ENCODE measurements at regions not wholly inside any gene's neighbourhood (a gene's known extent, or its start where the extent isn't known, plus 50 kb on each side); places are given as distances from the start of the nearest gene placed in this dataset.

DNA sequence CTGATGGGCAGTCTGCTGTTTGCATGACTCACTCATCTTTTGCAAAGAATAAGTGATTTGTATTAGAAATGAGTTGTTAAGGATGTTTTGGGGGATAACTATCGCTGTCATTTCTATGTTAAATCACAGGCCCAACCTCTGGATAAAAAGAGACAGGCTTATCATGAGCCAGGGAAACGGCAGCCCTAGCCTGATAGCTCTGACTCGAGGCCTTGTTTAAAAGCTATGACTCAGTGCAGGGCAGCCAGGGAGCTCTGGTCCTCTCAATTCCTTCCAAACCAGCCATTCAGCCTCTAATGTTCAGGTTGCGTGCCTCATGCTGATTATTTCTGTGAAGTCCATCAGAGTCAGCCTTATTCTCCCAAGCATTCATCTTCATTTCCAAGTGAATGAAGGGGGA, 305.9 kb upstream of the HAND2 start:
- peak; percentile 90 for FAIRE-seq

DNA sequence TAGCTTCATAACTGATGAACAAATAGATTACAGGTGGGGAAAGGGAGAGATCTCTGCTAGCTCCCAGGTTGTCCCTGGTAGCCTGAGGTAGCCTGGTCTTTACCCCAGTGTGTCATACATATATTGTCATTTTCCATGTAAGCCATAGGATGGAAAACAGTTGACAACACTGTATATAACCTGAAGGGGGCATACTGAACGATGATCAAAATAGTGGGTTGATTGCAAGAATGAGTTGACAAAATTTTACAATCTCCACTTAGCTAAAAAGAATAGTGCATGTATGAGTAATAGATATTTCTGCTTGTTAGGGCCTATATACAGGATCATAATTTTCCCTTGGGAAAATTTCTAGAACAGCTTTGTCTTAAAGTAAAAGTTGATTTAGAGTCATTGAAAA, 304.1 kb upstream of the HAND2 start:
- peak; percentile 31 for FAIRE-seq

DNA sequence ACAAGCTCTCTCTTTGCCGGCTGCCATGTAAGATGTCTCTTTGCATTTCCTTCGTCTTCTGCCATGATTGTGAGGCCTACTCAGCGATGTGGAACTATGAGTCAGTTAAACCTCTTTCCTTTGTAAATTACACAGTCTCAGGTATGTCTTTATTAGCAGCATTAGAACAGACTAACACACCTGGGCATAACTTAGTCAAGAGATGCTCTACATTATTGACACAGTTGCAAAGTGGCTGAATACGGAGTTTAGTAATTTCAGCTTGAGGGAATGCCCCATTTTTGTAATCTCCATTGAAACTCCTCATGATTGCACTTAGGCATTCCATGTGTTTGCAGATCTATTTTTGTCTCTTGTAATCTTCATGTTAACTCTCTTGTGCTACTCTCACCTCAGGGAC, 299.5 kb upstream of the HAND2 start:
- FAIRE-seq: no peak

DNA sequence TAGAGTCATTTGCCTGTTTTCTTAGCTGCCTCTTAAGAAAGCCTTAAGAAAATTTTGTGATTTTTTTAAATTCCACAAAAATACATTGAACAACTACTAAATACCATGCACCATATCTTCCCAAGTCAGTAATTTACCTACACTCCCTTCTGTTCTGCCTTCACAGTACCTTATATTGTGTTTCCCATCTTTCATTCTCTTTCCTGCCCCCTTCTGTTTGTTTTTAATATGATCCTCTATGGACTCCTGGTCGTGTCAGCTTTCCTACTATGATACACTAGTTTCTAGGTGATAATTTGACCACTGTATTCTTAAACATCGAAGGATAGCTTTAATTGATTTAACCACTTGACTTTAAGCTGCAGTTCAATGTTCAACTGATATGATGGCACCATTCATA, 297.7 kb upstream of the HAND2 start:
- no peak for FAIRE-seq

DNA sequence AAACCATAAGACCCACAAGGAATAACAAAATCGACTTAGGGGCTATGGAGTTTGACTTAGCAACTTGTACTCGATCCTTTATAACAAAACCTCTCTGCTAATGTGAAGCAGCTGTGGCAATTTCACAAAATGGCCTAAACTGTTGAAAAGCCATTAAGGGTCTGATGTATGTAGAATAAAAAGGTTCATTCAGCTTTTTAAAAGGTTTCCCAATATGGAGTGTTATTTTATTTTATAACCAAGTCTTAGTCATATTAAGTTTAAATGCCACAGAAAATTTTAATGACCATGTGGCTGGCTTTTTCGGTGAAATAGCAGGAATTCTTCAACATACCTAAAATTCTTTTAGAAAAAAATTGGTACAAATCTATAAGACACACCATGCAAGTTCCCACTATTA, 291.8 kb upstream of the HAND2 start:
- FAIRE-seq: no peak

DNA sequence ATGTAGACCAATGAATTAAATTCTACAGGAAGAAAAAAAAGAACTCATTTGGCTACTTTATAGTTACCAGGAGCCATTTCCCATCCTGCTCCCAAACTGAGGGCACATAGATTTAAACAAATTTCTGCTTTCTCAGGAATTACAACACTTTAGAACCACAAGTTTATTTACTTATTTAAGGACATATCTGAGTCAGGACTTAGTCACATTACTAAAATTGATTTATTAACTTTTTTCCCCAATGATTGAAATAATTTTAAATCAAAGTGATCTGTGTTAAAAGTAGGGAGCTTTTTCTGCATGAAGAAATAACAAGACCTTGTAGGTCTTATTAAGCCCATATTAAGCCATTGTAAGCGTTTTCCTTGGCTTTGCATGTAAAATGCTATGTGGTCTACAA, 291.0 kb upstream of the HAND2 start:
- FAIRE-seq: no peak

DNA sequence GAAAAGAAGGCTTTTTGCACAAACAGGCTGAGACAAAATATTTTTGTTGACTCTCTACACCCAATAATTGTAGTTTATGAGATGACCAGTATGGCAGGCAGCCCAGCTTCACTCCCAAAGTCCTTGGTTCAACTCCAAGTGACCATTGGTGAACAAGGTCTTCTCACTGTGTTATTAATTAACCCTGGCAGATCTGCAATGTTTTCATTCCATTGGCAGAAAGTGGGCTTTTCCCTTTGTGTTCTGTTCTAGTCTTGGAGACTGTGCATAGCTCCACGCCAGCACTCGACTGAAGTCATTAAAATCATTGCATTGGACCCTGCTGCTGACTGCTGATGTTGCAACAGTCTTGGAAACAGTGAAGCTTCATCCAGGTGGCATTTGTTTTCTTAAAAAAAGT, 277.3 kb upstream of the HAND2 start:
- FAIRE-seq: no peak

DNA sequence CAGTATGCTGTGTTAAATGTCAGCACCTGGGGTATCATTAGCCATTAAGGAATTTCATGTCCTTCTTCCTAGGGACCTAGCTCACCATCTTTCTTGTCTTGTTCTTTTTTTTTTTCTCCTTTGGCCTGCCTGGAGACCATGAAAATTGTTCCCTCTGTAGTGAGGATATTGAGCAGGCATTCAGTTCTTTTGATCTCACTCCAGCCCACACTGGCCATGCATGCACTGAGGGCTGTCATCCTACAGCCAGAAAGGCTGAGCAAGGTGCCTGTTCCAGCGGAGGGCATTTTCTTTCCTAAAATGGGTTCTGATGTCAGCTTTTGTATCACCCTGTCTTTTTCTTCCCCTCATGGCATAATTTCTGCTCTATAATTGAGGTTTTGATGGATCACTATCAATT, 275.9 kb upstream of the HAND2 start:
- FAIRE-seq: no peak

DNA sequence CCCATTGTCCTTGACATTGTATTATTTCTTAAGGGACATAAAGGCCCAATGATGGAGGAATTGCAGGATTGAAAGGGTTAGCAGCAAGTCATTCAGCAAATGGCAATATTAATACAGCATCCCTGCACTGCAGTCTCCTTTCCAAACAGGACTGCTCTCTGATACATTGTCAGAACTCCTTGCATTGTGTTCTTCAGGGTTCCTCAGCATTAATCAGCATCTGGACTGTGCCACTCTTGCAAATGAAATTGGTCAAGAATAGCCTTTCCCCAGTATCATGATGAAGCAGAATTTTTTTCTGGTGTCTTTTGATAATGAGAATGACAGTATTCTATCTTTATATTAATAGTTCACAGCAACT, 272.6 kb upstream of the HAND2 start:
- no peak for FAIRE-seq

DNA sequence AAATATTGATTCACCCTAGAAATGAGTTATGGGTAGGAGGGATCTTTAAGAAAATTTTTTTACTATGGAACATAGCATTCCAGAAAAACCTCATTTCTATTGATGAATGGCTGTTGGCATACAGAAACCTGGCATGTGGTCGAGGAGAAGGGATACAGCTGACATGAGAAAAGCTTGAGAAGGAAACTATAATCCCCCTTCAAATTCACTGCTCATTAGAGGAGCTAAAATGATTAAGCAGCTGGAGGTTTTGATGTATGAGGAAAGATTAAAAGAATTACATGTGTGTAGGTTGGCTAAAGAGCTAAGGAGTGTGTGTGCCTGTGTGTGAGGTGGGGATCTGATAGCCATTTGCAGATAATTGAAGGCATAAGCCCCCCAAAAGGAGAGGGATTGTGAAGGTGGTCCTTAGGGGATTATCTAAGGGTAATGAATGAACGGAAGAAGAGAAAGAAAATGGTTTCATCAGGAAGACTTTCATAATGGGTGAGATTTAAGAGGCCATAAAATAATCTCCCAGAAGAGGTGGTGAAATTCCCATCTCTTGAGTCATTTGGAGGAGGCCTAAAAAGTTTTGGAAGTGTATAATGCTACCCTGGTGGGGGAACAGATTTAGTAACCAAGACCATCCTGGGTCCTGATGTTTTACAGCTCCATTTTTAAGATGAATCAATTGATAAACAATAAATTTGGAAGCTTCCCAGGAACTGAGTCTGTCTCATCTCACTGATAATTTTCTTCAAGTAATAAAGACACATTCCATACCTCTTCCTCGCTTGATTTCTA, 272.0 kb upstream of the HAND2 start:
- no peak for FAIRE-seq

DNA sequence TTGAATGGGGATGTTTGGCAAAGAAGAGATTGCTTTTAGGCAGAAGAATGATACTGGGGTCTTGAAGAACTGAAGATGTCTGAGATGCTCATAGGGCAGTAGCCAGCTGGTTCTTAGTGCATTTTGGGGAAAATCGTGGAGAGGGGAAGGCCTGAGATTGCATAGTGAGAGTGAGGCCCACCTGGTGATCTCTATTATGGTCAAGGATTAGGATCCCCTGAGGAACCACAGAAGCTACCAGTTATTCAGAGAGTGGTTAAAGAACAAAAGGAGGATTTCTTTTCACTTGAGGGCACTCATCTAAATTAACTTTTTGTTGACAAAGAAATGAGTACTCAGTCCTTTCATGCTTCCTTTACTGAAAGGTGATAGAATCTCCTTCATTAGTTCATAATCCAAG, 271.3 kb upstream of the HAND2 start:
- no peak for FAIRE-seq

DNA sequence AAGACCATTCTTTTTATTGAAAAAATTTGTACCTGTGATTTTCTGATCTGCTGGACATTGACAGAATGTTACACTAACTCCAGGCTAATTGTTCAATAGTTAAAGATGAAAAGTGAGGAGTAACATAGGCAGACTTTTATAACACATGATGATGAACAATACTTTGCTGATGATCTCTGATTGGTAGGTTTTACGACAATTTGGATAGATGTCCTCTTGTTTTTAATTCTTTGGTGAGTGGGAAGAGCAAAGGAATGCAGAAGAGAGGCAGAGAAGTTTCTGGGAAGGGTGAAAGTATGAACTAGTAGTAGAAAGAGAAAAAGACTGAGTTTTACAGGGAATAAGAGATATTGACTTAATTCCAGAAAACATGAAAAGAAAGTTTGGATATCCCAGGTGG, 267.3 kb upstream of the HAND2 start:
- no peak for FAIRE-seq

DNA sequence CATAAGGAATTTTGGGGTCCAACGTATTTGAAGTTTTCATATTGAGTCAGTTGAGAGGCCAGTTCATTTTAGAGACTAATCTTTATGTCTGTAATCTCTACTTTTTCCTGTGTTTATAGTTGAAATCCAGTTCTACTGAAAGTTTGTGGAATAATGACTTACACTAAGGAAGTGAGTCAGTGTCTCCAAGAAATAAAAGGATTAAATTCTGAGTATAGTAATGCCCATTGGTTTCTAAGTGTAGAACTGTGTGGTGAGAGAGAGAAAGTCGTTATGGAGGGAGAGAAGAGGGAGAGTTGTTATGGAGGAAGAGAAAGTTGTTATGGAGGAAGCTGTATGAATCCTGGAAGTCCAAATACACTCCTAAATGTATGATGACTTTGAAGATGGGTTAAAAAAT, 264.6 kb upstream of the HAND2 start:
- no peak for FAIRE-seq

DNA sequence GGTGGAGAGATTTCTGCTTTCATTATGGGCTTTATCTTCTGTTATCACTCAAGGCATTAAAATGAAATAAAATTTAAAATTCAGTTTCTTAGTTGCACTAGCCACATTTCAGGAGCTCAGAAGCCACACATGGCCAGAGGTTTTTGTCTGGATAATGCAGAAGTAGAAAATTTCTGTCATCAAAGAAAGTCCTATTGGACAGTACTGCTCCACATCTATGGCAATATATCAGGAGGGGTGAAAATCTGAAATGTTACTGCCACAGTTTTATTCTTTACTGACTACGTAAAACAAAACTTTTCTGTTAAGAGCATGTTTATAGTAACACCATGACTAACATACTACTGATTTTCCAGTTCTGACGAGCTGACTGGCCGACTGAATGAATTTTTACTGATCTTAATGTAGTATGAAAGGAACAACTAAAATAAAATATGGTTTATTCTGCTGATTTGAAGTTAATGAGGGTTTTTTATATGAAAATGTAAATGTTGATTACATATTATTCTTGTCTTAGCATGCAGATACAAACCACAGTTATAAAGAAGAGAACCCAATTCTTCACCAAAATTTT, 264.0 kb upstream of the HAND2 start:
- peak; percentile 51 for FAIRE-seq

DNA sequence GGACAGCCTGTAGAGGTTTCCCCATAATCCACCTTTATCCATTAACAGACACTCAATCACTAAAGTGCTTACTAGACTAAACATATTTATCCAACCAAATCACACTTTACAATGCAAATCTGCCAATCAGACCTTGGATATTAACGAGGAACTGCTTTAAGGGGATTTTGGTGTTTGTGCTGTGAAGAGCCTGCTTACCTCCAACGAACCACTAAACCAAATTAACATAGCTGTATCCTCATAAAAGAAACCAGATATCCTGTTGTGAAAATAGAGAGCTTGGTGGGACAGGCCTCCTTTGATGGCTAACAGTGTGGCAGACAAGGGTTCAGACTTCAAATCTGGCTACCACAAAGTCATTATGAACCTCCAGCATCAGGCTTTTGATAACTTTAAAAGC, 252.6 kb upstream of the HAND2 start:
- no peak for FAIRE-seq

DNA sequence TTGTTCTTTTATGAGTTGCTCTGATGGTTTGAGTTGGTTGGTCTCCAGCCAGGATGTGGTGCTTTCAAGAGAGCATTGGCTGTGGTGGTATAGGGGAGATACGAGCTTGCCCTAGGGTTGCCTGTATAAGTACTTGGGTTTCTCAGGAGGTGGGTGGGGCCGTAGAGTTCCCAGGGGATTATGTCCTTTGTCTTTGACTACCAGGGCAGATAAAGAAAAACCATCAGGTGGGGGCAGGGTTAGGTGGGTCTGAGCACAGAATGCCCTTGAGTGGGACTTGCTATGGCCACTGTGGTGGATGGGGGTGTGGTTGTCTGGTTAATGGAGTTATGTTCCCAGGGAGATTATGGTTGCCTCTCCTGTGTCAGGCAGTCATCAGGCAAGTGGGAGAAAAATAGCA, 247.9 kb upstream of the HAND2 start:
- FAIRE-seq: no peak

DNA sequence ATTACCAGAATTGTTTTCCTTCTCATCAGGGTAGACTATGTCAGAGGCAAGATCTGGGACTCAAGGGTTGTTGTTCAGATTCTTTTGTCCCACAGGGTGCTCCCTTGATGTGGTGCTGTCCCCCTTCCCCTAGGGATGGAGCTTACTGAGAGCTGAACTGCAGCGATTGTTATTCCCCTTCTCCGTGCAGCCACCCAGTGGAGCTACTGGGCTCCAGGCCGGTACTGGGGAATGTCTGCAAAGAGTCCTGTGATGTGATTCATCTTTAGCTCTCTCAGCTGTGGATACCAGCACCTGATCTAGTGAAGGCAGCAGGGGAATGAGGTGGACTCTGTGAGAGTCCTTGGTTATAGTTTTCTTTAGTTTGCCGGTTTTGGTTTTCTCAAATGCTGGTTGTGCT, 247.4 kb upstream of the HAND2 start:
- FAIRE-seq: no peak

DNA sequence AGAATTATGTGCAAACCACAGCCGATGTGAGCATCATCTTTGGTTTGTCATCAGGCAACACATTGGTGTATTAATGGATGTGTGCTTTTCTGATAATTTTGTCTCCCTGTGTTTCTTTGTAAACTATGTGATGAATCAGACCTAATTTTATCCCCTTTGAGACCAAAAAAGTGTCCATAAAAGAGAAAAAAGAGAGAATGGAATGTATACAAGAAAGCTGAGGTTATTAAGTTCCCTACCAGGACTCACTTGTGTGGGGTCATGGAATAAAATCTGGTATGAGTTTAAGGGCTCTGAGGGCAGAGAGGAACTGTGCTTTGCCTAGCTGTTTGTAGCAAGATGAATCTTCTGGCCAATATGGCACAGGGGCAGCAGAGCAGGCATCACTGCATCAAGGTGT, 239.5 kb upstream of the HAND2 start:
- FAIRE-seq: no peak

DNA sequence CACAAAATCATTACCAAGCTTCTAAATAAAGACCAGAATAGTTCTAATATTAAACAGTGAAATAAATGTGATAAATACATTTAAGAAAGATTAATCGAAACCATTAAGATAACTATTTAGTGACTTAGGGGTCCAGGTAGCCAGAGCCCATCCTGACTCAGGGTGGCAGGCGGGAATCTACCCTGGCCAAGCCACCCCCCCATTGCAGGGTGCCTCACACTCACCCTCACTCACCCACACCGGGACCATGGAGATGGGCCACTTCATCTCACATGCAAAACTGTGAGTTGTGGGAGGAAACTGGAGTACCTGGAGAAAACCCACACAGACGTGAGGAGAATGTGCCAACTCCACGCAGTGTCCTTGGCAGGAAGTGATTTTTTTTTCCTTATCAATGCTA, 237.6 kb upstream of the HAND2 start:
- no peak for FAIRE-seq

DNA sequence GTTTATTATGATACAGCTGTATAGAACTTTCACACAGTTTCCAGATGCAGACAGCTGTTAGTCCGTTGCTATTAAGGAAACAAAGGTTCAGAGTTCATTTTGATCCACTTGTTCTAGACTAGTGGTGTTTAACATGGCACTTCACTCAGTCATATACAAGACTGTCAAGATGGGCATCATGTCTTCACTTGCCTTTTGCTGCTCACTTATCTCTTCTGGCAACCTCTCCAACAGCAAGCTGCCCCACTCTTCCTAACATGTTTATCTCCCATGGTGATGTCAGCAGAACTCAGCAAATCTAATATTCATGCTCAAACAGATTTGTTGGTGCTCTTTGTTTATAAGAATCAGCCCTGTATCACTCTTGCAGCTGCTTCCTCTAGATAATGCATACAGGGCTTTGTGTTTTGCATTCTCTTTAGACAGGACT, 236.2 kb upstream of the HAND2 start:
- FAIRE-seq: no peak

DNA sequence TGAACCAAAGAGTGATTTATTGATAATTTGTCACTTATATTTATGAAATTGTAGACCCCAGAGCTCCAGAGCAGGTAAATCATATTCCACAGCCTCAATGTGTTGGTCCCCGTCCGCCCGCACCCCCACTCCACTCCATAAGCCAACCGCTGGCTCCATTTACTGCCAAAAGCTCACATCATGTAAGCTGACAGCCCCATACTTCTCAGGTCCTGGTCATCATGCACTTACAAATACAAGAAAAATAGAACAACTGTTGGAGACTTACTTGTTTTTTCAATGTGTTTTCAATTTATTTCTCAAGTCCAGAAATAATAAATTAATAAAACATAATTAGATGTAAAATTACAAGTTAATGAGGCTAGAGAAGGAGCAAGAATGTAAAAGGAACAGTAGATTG, 235.7 kb upstream of the HAND2 start:
- no peak for FAIRE-seq

DNA sequence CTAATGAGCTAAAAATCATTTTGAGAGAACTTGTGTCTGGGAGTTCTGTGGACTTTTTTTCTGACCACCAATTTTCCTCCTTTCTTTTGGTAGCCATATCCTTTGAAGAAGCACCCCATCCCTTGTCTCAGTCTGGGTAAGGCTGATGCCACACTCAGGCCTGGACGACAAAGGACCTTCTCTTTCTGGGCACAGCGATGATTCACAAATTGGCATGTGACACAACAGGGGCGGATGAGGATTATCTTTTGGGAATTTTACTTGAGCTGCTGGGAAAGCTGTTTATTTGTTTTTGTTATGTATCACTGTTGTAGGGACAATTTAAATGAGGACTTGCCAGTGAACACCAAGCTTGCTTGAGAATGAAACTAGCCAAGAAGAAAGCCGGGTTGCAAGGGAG, 233.4 kb upstream of the HAND2 start:
- no peak for FAIRE-seq

DNA sequence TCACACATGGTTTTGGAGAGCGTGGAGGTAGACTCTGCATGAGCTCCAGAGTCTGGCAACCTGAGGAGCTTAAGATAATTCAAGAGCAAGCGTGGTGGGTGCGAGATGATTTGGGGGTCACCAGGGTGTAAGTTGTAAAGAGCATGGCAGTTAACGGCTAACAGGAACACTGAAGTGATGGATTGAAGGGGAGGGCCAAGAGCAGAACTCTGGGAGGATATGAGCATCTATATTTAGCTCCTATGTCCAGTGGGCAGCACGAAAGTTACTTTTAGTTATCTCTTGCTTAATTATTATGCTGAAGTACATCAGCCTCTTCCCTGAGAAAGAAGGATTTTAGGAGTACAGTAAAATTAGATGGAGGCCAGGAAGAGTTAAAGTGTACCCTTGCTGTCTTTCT, 231.9 kb upstream of the HAND2 start:
- no peak for FAIRE-seq

DNA sequence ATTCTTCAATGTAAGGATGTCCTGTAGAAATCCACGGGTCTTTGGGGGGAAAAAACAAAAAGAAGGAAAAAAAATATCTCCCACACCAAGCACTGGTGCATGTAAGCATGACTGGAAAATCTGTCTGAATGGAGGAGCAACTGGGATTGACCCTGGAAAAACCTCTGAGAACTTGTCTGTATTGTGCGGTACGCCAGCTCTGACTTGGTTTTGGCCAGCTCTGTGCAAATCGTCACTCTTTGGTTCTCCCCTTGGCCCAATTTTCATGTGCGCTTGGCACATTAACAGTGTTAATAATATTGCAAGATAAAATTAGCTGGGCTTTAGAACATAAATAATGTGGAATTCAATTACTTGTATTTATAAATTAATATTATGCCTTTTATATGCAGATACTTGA, 231.2 kb upstream of the HAND2 start:
- no peak for FAIRE-seq

DNA sequence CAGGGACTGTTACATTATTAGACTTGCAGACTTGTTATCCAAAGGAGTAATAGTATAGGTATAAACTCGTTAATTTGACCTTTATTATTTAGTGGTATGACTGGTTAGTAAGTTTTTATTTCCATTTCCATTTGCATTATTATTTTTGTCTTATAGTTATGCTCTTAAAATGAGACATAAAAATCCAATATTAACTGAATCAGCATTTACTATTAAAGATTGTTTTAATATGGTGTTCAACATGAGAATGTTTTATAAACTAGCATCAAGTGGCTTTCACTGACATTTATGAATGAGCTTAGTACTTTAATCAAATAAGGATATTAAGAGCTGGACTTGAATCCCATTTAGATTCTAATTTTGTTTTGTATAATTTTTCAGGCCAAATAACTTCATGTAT, 228.1 kb upstream of the HAND2 start:
- no peak for FAIRE-seq
